ENCODE measurements at regions not wholly inside any gene's neighbourhood (a gene's known extent, or its start where the extent isn't known, plus 50 kb on each side); places are given as distances from the start of the nearest gene placed in this dataset.
"Not testable (repeated sequence)": the region's sequence is repeated elsewhere in the genome, so short reads cannot be mapped to it uniquely, and the experiment has no call there.

DNA sequence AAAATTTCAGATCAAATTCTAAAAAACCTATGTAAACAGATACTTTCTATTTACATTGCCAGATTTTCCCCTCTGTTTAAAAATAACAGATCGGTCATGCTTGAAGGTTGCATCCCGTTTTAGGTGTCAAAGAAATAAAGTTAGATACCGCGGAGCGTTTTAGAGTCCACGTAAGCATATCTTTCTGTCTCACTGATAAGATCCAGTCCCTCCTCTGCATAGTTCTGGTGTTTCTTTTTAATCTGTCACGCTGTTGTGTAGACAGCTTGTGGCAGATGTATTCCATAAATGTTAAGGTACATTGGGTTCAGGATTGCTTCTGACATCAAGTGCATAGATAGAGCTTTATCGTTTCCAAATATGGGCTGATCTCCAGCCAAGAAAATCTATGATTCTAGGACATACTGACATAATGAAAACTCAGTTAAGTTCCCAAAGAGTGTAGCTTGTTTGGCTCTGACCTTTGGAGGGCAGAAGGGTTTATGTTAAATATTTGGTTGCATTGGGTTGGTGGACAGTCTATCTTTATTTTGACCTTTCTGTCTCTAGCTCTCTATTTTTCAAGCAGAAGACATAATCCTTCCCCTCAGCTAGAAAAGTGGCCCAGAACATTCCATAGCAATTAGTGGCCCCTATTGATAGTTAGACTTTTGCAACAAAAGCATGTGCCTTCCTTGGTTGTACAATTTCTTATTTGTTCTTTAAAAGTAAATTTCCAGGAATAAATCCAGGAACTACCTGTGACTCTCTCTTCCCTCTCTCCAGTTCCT lies 376.6 kb upstream of the SMIM30 start:
- H3K36me3 ChIP-seq; H3K9me3 ChIP-seq; H3K4me1 ChIP-seq; H3K27ac ChIP-seq; H3K4me3 ChIP-seq; DNase-seq; H3K27me3 ChIP-seq; intact Hi-C loops (cut with DNase I; ENCODE audit: low total_unique reads): not testable (repeated sequence)
- 55 to 100% (median 70%) methylated on average over 1 to 5 of the region's 8 CpGs; no CpG with 5 or more reads in 1 of the 5 donors for WGBS, 5 donors

DNA sequence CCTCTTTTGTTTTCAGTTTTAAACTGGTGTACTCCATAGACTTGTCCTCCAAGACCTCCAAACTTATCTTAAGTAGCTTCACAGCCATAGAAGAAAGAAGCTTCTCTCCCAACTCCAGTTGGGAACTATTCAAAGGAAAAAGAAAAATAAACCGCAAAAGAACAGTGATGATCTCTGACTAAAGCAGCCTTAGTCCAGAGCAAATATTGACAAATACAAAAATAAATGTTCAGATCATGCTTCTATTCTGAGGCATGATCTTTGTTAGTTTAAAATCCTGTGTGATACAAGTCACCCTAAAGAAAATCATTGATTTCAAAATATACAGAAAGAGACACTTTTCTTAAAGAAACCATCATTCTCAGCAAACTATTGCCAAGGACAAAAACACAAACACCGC lies 373.0 kb upstream of the SMIM30 start:
- no peaks in the 10 kb centered on the region for H3K36me3 ChIP-seq
- no peak overlapping the region for H3K4me3 ChIP-seq
- no peak for DNase-seq
- TF ChIP-seq POLR2AphosphoS5 (IDR thresholded peaks at IDR 0.05) (no peak), EP300 (IDR thresholded peaks at IDR 0.05) (no peak), POLR2A (IDR thresholded peaks at IDR 0.05) (no peak)
- TF ChIP-seq, protein P1, sequence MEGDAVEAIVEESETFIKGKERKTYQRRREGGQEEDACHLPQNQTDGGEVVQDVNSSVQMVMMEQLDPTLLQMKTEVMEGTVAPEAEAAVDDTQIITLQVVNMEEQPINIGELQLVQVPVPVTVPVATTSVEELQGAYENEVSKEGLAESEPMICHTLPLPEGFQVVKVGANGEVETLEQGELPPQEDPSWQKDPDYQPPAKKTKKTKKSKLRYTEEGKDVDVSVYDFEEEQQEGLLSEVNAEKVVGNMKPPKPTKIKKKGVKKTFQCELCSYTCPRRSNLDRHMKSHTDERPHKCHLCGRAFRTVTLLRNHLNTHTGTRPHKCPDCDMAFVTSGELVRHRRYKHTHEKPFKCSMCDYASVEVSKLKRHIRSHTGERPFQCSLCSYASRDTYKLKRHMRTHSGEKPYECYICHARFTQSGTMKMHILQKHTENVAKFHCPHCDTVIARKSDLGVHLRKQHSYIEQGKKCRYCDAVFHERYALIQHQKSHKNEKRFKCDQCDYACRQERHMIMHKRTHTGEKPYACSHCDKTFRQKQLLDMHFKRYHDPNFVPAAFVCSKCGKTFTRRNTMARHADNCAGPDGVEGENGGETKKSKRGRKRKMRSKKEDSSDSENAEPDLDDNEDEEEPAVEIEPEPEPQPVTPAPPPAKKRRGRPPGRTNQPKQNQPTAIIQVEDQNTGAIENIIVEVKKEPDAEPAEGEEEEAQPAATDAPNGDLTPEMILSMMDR (IDR thresholded peaks at IDR 0.05): no peak
- no peaks in the 10 kb centered on the region for H3K27me3 ChIP-seq
- no peaks in the 10 kb centered on the region for H3K4me1 ChIP-seq
- H3K9me3 ChIP-seq: peaks cover 0 to 13% (median 10%) of the 10 kb centered on the region in 4 donors
- no peak overlapping the region for H3K27ac ChIP-seq
- 71 to 93% (median 83%) methylated on average over 2 of the region's 2 CpGs for WGBS, 5 donors
- intact Hi-C loops (cut with DNase I; ENCODE audit: low total_unique reads): no loop called here

DNA sequence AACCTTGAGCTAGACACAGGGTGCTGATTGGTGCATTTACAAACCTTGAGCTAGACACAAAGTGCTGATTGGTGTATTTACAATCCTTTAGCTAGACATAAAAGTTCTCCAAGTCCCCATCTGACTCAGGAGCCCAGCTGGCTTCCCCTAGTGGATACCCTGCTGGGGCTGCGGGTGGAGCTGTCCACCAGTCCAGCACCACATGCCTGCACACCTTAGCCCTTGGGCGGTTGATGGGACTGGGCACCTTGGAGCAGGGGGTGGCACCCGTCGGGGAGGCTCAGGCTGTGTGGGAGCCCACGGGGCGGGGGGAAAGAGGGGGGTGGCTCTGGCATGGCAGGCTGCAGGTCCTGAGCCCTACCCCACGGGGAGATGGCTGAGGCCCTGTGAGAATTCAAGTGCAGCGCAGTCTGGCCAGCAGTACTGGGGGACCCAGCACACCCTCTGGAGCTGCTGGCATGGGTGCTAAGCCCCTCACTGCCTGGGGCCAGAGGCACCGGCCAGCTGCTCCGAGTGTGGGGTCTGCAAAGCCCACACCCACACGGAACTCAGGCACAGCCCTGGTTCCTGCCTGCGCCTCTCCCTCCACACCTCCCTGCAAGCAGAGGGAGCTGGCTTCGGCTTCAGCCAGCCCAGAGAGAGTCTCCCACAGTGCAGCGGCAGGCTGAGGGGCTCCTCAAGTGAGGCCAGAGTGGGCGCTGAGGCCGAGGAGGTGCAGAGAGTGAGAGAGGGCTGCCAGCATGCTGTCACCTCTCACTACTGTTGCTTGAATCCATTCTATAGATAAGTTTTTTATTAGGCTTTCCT lies 369.8 kb upstream of the SMIM30 start:
- intact Hi-C loops (cut with DNase I; ENCODE audit: low total_unique reads): no loop called here
- Histone ChIP-seq H3K9me3 (peaks cover 0 to 17% (median 11%) of the 10 kb centered on the region in 4 donors), H3K4me3 (no peak overlapping the region), H3K36me3 (no peaks in the 10 kb centered on the region), H3K27ac (no peak overlapping the region), H3K27me3 (no peaks in the 10 kb centered on the region), H3K4me1 (no peaks in the 10 kb centered on the region)
- 80 to 93% (median 92%) methylated on average over 10 to 16 of the region's 16 CpGs for WGBS, 5 donors
- TF ChIP-seq EP300 (IDR thresholded peaks at IDR 0.05) (no peak), POLR2AphosphoS5 (IDR thresholded peaks at IDR 0.05) (no peak), POLR2A (IDR thresholded peaks at IDR 0.05) (no peak)
- TF ChIP-seq, protein P1 (IDR thresholded peaks at IDR 0.05): no peak
- no peak for DNase-seq

DNA sequence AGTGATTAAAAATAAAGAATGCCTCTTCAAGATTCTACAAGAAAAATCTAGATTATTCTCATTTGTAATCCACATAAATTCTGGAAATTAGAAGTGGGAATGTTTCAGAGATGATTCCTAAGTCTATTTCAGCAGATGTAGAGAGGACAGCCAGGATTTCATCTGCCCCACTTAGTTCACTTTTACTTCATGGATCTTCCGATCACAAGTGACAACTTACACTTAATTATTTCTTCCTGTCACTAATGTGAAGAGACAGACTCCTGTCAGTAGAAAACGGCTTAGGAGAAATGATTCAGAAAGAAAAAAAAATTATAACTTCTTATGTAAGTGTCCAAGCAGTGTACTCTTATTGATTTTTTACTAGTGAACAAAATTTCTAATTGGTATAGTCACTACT lies 368.2 kb upstream of the SMIM30 start:
- WGBS, 5 donors: 79 to 92% (median 89%) methylated on average over 2 of the region's 2 CpGs
- TF ChIP-seq EP300 (IDR thresholded peaks at IDR 0.05) (no peak), POLR2AphosphoS5 (IDR thresholded peaks at IDR 0.05) (no peak), POLR2A (IDR thresholded peaks at IDR 0.05) (no peak)
- TF ChIP-seq, protein P1 (IDR thresholded peaks at IDR 0.05): no peak
- Histone ChIP-seq H3K36me3 (no peaks in the 10 kb centered on the region), H3K9me3 (peaks cover 0 to 17% (median 11%) of the 10 kb centered on the region in 4 donors), H3K27me3 (no peaks in the 10 kb centered on the region), H3K4me1 (no peaks in the 10 kb centered on the region), H3K4me3 (no peak overlapping the region), H3K27ac (no peak overlapping the region)
- intact Hi-C loops (cut with DNase I; ENCODE audit: low total_unique reads): no loop called here
- no peak for DNase-seq
